Breast epithelium (tissue), 3 donors: ENCODE measurements at regions not wholly inside any gene's neighbourhood (a gene's known extent, or its start where the extent isn't known, plus 50 kb on each side); places are given as distances from the start of the nearest gene placed in this dataset.

Experiments used
- CTCF ChIP-seq, 3 donors: fragments of 450-650 bp; IDR thresholded peaks; one replicate each; pipeline ENCODE4 v1.5.1; 2016 to 2017; ENCODE audit warnings: antibody characterized with exemption in 3 of 3, mild to moderate bottlenecking in 3 of 3, moderate library complexity in 3 of 3
- POLR2A ChIP-seq: fragments of 450-650 bp; IDR thresholded peaks from one replicate; pipeline ENCODE4 v1.6.1; 2016; ENCODE audit warnings: antibody characterized with exemption, mild to moderate bottlenecking, moderate library complexity
- POLR2AphosphoS5 ChIP-seq, 3 donors: sonication (generic); formaldehyde crosslinking; IDR thresholded peaks; one replicate each; pipeline ENCODE4 v1.6.1; 2017; ENCODE audit warnings: antibody characterized with exemption in 3 of 3

GRCh38 chr14:41297576-41298327 lies 308.9 kb upstream of the LRFN5 start:
- TF ChIP-seq CTCF (IDR thresholded peaks at IDR 0.05) = no peak
- no peak for TF ChIP-seq POLR2A
- no peak for TF ChIP-seq POLR2AphosphoS5 (IDR thresholded peaks at IDR 0.05)
